HG03460 (cell line): ENCODE measurements at regions not wholly inside any gene's neighbourhood (a gene's known extent, or its start where the extent isn't known, plus 50 kb on each side); places are given as distances from the start of the nearest gene placed in this dataset.

Experiments used
- ATAC-seq: cut with Tn5 transposase; IDR thresholded peaks from one replicate; pipeline ENCODE4 v1.9.1; 2021; ENCODE audit not compliant: unreplicated experiment

- ATAC-seq = no peak
These were observed 50.5 kb upstream of the ZBED5 start for GRCh38 chr11:10908215-10908951.
